ENCODE measurements at regions not wholly inside any gene's neighbourhood (a gene's known extent, or its start where the extent isn't known, plus 50 kb on each side); places are given as distances from the start of the nearest gene placed in this dataset.

DNA sequence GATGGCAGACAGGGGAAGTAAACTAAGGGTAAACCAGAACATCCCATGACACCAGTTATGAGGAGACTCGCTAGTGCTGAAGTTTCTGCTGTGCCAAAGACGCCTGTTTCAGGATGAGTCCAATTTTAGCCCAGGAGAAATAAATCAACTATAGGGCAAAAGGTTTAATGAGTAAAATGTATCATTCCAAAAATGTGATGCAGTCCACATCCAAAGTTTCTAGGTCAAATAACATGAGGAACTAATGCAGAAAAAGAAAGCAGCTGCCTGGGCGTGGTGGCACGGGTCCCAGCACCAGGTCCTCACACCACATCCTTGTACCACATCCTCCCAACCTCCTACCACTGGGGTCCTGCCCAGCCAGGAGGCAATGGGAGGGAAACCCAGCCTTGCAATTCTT is 126.9 kb upstream of the CTAGE1 start:
- no peak for DNase-seq (ENCODE audit: low spot score)

DNA sequence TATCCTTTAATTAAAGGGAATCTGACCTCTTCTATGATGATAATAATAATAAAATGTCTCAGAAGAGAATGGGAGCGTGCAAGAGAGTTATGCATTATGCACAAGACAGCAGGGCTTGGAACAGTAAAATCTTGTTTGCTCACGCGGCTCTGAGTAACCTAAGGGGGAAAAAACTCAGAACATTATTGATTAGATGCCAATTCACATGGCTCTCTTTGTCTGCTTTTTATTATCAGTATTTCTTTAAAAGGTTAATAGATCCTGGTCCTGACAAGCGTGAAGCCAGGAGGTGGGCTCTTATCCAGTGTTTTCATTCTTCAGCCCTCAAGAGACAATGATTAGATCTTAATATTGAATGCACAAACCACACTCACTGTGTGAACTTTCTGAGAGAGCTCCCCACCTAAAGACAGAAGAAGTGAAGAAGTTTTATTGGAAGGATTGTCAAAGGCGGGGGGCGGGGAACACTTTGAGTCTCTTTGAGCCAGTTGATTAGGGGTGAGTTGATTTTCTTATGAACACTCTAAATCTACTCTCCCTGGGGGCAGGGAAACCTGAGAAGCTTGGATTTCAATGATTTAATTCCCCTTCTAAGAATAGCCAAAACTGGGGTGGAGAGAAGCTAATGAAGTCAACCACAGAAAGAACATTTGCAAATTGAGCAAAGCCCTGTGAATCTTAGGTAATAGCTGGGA is 127.5 kb upstream of the CTAGE1 start:
- no peak for DNase-seq (ENCODE audit: low spot score)

GRCh38 chr18:22546905-22547570 is 129.3 kb upstream of the CTAGE1 start:
- no peak for DNase-seq (ENCODE audit: low spot score)

DNA sequence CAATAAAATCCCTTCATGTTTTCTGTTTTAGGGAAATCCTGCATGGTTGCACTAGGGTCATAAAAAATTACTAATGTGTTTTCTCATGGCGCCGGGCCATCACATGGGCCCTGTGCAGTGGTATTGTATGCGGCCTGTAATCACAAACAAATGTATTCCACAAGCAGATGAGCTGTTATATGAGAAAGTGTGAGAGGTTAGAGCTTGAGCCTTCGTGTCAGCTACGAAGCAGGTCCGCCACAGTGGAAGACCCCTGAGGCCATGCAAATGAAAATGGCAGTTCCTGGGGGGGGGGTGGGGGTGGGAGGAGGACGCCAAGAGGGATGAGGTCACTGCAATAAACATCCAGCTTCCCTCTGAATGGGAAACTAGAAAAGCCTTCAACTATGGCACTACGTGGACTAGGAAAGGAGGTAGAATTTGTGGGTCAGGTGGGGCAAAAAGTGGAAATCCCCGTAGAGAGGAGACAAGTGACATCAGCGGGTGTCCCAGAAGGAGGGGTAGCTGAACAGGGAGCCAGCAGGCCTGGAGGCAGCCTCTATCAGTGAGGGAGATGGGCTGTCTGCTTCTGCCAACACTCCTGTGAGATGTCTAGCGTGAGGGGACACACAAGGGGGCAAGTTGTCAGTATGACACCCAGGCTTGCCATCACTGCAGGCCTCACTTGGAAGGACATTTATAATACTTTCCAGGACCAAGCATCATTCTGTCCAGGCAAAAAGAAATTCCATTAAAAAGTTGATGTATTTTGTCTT is 130.3 kb upstream of the CTAGE1 start:
- no peak for DNase-seq (ENCODE audit: low spot score)

GRCh38 chr18:22549260-22549937 is 131.7 kb upstream of the CTAGE1 start:
- DNase-seq (ENCODE audit: low spot score): no peak

GRCh38 chr18:22550366-22550765 is 132.7 kb upstream of the CTAGE1 start:
- DNase-seq (ENCODE audit: low spot score): no peak

DNA sequence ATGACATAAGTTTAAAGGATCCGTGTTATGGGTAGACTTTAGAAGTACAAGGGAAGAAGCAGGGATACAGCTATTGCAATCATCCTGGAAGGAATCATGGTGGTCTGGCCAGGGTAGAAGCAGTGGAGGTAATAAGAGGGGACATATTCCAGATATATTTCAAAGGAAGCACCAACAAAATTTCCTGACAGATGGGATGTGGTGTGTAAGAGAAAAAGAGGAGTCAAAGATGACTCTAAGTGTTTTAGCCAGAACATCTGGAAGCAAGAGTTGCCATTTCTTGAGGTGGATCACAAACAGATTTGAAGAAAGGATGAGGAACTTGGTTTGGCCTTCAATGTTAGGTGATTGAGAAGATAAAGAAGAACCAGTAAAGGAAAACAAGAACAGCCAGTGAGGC is 133.1 kb upstream of the CTAGE1 start:
- no peak for DNase-seq (ENCODE audit: low spot score)

DNA sequence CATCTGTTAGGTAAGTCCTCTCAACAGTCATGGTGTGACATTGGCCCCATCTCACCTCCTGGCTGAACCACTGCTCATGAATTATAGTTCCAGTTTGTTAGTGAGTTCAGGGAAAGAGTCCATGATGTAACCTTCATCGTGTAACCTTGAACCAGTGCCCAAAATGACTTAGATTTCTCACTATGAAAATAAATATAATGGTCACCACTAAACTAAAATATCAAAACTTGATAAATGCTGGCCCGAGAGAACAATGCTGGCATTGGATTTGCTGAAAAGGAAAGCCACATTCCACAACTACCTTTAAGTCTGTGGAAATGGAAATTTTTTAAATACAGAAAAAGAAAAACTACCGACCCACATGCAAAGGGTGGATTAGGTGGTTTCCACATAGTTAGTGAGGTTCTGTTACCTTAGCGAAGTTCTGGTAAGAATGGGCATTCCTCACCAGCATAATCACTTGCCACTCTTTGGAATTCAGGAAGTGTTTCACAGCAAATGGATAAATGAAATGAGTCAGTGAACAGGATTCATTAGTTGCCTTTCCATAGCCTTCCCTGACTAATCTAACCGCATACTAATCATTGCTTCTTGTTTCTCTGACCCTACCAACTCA is 133.9 kb upstream of the CTAGE1 start:
- no peak for DNase-seq (ENCODE audit: low spot score)

- no peak for DNase-seq (ENCODE audit: low spot score)
Observed at GRCh38 chr18:22552254-22552653, 134.5 kb upstream of the CTAGE1 start.

GRCh38 chr18:22552899-22553460 is 135.3 kb upstream of the CTAGE1 start:
- DNase-seq (ENCODE audit: low spot score): no peak

GRCh38 chr18:22556222-22557167 is 138.8 kb upstream of the CTAGE1 start:
- DNase-seq (ENCODE audit: low spot score): no peak

DNA sequence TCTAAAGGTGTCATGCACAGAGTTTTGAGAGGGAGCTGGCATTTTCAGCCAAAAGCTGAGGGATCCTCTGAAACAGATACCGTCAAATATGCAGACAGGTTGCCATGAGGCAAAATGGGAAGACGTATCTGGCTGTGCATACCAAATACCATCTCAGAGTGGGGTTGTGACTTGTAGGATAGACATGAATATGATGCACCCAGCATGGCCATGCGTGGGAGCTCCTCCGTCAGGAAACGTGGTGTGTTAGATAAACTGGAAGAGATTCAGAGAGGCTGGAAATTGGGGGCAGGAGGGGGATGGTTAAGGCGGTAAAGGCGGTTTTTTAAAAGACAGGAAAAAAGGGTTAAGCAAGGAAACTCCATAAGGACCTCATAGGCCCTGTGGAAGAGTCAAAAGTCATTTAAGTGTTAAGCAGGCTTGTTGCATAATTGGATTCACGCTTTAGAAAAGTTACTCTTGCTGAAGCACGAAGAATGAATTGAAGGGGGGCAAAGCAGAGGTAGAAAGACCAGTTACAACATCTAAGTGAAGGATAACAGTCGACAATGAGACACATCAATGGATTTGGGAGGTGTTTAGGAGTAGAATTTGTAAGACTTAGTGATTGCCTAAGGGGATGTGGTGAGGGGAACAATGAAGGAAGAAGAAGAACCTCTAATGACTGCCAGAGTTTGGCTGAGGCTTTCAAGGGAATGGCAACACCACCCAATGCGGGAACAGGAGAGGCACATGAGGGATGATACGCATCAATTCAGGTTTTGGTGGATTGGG is 139.6 kb upstream of the CTAGE1 start:
- DNase-seq (ENCODE audit: low spot score): no peak

GRCh38 chr18:22558945-22559385 is 141.2 kb upstream of the CTAGE1 start:
- DNase-seq (ENCODE audit: low spot score): no peak

DNA sequence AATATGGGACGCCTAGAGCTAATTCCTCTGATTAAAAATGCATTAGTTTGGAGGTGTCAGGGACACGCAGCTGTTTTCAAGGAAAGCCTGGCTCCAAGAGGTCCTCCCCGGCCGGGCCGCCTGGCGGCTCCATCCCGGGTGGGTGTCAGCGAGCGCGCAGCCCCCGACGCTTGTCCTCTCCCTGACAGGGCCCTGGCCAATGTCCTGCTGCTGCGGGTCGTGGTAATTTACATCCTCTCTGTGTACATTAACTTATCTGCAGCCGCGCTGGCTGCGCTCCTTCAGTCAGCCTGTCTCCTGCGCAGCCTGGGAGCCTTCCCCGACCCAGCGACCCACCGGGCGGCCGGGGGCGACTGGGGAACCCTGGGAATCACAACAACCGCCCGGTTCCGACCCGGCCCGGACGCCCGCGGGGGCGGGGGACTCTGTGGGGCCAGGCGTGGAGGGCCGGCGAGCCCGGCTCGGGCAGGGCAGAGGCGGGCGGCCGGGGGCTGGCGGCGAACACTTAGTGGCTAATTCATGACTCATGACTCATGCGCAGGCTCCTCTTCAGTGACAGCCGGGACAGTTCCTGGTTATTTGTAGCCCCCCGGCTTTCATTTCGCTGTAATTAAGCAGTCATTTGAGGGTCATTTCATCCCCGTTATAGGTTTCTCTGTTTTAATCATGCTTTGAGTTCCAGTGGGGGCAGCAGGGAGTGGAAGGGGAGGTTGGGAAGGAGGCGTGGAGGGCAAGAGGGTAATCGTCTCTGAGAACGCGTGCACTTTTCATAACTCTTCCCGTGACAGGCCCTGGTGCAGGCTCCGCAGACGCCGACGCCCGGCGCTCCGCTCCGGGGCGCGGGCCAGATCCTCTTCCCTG is 141.9 kb upstream of the CTAGE1 start:
- no peak for DNase-seq (ENCODE audit: low spot score)

DNA sequence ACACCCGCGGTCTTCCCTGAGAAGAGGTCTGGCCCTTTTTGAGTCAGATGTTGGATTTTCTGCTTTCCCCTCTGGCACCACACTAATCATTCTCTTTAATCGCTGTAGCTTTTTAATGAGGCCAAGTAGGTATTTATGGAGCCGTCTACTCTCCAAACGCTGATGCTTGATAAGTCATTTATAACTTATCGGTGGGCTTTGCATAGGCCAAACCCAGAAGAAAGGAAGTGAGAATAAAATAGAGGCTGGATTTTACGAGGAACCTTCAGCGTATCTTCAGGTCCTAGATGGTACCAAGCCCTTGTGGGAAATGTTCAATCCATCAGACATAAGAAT is 142.5 kb upstream of the CTAGE1 start:
- no peak for DNase-seq (ENCODE audit: low spot score)

GRCh38 chr18:22560797-22561196 is 143.1 kb upstream of the CTAGE1 start:
- DNase-seq (ENCODE audit: low spot score): no peak

DNA sequence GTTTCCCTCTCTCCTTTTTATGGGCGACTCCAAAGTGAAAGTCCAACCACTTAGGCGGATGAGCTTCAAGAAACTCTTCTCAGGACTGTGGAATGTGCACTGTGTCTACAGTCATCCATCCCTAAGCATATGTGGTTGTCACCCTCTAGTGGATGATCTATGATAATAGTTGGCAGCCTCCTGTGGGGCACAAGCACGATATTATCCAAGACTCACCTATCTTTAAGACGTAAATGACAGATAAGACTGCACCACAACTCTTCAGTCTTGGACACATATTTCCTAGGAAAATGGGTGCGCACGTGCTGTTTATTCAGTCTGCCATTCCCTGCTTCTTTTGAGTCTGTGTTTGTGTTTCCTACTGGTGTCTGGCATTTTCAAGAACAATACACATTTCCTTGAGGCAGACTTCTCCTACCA is 145.5 kb upstream of the CTAGE1 start:
- peak; percentile 30 for DNase-seq (ENCODE audit: low spot score)

DNA sequence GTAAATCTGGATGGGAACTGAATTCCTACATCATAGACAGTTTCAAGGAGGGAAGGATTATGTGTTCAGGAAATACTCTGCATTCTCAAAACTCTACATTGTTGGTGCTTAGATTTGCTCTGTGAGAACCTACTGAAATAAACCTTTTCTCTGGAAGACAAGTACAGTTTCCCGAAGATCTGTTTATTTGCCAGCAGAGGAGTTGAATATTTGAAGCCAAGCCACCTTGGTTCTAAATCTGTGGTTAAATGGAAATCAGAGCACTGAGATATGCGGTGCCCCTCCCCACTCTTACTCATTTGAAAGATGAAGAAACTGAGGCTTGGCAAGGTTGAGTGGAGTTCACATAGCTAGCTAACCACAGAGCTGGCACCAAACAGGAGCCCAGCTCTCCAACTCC is 146.3 kb upstream of the CTAGE1 start:
- DNase-seq (ENCODE audit: low spot score): no peak
